Vagina (tissue), 2 donors: ENCODE measurements at regions not wholly inside any gene's neighbourhood (a gene's known extent, or its start where the extent isn't known, plus 50 kb on each side); places are given as distances from the start of the nearest gene placed in this dataset.

ENCODE experiments used
- DNase-seq, 2 donors: peaks; one replicate each; pipeline ENCODE4 v3.0.0-alpha.2; 2017; ENCODE audit errors: extremely low spot score in 2 of 2
- H3K27ac ChIP-seq: fragments of 200-600 bp; sonication (generic); one replicate; pipeline ENCODE4 v1.5.1; 2019
- H3K27me3 ChIP-seq: fragments of 200-600 bp; sonication (generic); one replicate; pipeline ENCODE4 v1.5.1; 2019
- H3K36me3 ChIP-seq, 2 donors: fragments of 200-600 bp; sonication (generic); one replicate each; pipeline ENCODE4 v1.5.1; 2017 to 2019
- H3K4me1 ChIP-seq: fragments of 200-600 bp; sonication (generic); one replicate; pipeline ENCODE4 v1.5.1; 2019
- H3K4me3 ChIP-seq, 2 donors: fragments of 200-600 bp; sonication (generic); 1 replicate in 1 of 2; 2 replicates in 1 of 2; pipeline ENCODE4 v1.5.1; 2016 to 2019
- H3K9me3 ChIP-seq: fragments of 200-600 bp; sonication (generic); one replicate; pipeline ENCODE4 v1.5.1; 2019
- CTCF ChIP-seq, 3 experiments: fragments of 450-650 bp in 2 of 3; fragments of 200-600 bp in 1 of 3; sonication (generic) in 1 of 3; IDR thresholded peaks; one replicate each; pipeline ENCODE4 v1.5.1; 2017 to 2019; ENCODE audit warnings: antibody characterized with exemption in 3 of 3, mild to moderate bottlenecking in 2 of 3, moderate library complexity in 2 of 3
- POLR2A ChIP-seq, 2 donors: fragments of 450-650 bp; IDR thresholded peaks; one replicate each; pipeline ENCODE4 v1.6.1; 2017; ENCODE audit warnings: antibody characterized with exemption in 2 of 2, mild to moderate bottlenecking in 2 of 2, moderate library complexity in 2 of 2
- POLR2AphosphoS5 ChIP-seq, 2 donors: sonication (generic); formaldehyde crosslinking; IDR thresholded peaks; one replicate each; pipeline ENCODE4 v1.9.0; 2017; ENCODE audit warnings: antibody characterized with exemption in 2 of 2, mild to moderate bottlenecking in 2 of 2, low read depth in 1 of 2; ENCODE audit not compliant: insufficient read depth in 1 of 2
- intact Hi-C: fragments of 100-400 bp; cut with DNase I; formaldehyde crosslinking; loops from one replicate; pipeline ENCODE4 v1.15.1; 2023

DNA sequence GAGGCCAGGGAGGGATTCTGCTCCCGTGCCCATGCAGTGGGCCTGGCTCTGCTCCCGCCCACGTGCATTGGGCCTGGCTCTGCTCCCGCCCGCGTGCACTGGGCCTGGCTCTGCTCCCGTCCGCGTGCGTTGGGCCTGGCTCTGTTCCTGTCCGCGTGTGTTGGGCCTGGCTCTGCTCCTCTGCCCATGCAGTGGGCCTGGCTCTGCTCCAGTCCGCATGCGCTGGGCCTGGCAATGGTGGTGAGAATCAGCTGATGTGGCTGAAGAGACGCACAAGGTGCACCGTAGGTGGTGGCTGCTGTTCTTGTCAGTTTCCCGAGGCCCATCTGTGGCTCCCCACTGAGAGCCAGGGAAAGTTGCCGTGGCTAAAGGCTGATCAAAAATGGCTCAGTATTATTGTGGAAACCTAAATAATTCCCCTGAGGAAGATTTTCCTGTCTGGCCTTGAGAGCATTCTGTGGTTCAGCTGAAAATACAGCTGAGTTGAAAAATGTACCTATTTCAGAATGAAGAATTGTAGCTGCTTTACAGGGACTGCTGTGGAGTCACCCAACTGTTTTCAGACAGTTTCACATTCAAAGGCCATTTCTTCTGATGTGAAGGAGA is 572.4 kb downstream of the GLRX3 start:
- Histone ChIP-seq H3K27ac (no peak overlapping the region), H3K27me3 (no peaks in the 10 kb centered on the region), H3K36me3 (no peaks in the 10 kb centered on the region), H3K4me1 (no peaks in the 10 kb centered on the region), H3K9me3 (no peaks in the 10 kb centered on the region), H3K4me3 (no peak overlapping the region)
- DNase-seq, result no peak
- TF ChIP-seq CTCF (IDR thresholded peaks at IDR 0.05), result no peak
- TF ChIP-seq POLR2A (IDR thresholded peaks at IDR 0.05), result no peak
- no peak for TF ChIP-seq POLR2AphosphoS5 (IDR thresholded peaks at IDR 0.05; ENCODE audit: insufficient read depth in 1 of 2, low read depth in 1 of 2)
- intact Hi-C loops, result no loop called here

DNA sequence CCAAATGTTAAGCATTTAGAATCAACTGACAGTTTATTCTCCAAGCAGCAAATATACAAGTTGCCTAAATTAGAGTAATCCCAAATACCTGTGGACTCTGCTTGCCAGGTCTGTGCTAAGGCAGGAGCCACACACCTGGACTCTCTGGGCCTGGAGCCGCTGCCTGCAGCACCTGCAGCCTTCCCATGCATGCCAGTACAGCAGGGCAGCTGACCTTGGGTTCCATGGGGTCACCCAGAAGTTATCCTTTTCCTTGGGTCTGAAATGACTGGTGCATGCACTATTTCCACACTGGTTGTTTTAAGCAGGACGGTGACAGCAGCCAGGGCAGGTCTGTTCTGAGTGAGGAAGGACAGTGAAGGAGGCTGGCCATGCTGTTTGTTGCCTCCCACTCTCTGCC is 573.2 kb downstream of the GLRX3 start:
- intact Hi-C loops, result no loop called here

DNA sequence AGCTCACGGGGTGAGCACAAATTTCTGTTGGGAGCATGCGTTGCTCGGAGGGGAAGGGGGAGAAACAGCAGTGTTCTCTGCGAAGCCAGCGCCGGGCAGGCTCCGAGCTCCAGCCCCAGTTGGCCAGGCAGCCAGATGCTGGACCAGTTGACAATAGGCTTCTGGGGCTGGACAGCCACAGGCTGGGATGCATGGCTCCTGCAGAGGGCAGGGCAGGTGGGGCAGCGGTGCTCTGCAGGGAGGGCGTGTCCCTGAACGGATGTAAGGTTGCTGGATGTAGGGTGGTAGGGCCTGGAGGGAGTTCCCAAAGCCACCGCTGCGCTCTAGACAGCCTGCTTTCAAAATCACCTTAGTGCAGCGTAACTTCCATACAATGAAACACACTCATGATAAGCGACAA is 574.9 kb downstream of the GLRX3 start:
- Histone ChIP-seq H3K36me3 (no peaks in the 10 kb centered on the region), H3K4me3 (no peak overlapping the region), H3K9me3 (no peaks in the 10 kb centered on the region), H3K4me1 (no peaks in the 10 kb centered on the region), H3K27me3 (no peaks in the 10 kb centered on the region), H3K27ac (no peak overlapping the region)
- DNase-seq, result no peak
- intact Hi-C loops, result no loop called here
- TF ChIP-seq CTCF (IDR thresholded peaks at IDR 0.05), result no peak
- no peak for TF ChIP-seq POLR2A (IDR thresholded peaks at IDR 0.05)
- TF ChIP-seq POLR2AphosphoS5 (IDR thresholded peaks at IDR 0.05; ENCODE audit: insufficient read depth in 1 of 2, low read depth in 1 of 2), result no peak

More for the DNA sequence above, 573.2 kb downstream of the GLRX3 start:
- Histone ChIP-seq H3K36me3 (no peaks in the 10 kb centered on the region), H3K27ac (no peak overlapping the region), H3K4me3 (no peak overlapping the region), H3K27me3 (no peaks in the 10 kb centered on the region), H3K9me3 (no peaks in the 10 kb centered on the region), H3K4me1 (no peaks in the 10 kb centered on the region)
- DNase-seq, result no peak
- no peak for TF ChIP-seq POLR2A (IDR thresholded peaks at IDR 0.05)
- TF ChIP-seq POLR2AphosphoS5 (IDR thresholded peaks at IDR 0.05; ENCODE audit: insufficient read depth in 1 of 2, low read depth in 1 of 2), result no peak
- TF ChIP-seq CTCF (IDR thresholded peaks at IDR 0.05), result no peak

DNA sequence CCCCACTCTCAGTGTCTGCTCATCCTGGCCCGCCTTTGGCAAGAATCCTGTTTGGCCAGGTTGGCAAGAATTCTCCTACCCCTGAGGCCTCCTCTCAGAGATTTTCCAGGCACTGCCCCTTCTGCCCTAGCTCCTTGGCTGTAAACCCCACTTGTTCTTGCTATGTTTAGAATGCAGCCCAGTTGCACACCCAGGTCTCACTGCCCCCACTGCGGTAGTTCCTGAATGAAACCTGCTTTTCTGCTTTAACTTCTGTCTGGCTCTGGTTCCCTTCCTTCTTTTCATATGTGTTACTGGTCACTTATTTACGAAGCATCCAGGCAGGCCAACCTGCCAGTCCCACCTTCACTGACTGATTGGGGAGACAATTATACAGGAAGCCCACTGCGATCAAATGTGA is 576.9 kb downstream of the GLRX3 start:
- Histone ChIP-seq H3K27me3 (no peaks in the 10 kb centered on the region), H3K4me1 (no peaks in the 10 kb centered on the region), H3K36me3 (no peaks in the 10 kb centered on the region), H3K9me3 (no peaks in the 10 kb centered on the region), H3K4me3 (no peak overlapping the region), H3K27ac (no peak overlapping the region)
- DNase-seq, result no peak
- intact Hi-C loops, result no loop called here
- TF ChIP-seq CTCF (IDR thresholded peaks at IDR 0.05) (no peak), POLR2AphosphoS5 (IDR thresholded peaks at IDR 0.05; ENCODE audit: insufficient read depth in 1 of 2, low read depth in 1 of 2) (no peak)

GRCh38 chr10:130713731-130714130 is 577.5 kb downstream of the GLRX3 start:
- Histone ChIP-seq H3K27me3 (no peaks in the 10 kb centered on the region), H3K27ac (no peak overlapping the region), H3K4me1 (no peaks in the 10 kb centered on the region), H3K4me3 (no peak overlapping the region), H3K9me3 (no peaks in the 10 kb centered on the region), H3K36me3 (no peaks in the 10 kb centered on the region)
- DNase-seq, result no peak
- TF ChIP-seq POLR2AphosphoS5 (IDR thresholded peaks at IDR 0.05; ENCODE audit: insufficient read depth in 1 of 2, low read depth in 1 of 2) (no peak), CTCF (IDR thresholded peaks at IDR 0.05) (no peak), POLR2A (IDR thresholded peaks at IDR 0.05) (no peak)
- intact Hi-C loops, result no loop called here
